ENCODE measurements at regions not wholly inside any gene's neighbourhood (a gene's known extent, or its start where the extent isn't known, plus 50 kb on each side); places are given as distances from the start of the nearest gene placed in this dataset.

GRCh38 chr3:110069761-110070160, 732.4 kb upstream of the DPPA4 start:
- H3K36me3 Mint-ChIP-seq (ENCODE audit: low read depth), result peaks cover 6% of the 10 kb centered on the region
- H3K27ac Mint-ChIP-seq, result no peak overlapping the region
- peaks cover 7% of the 10 kb centered on the region for H3K9me3 Mint-ChIP-seq
- H3K4me1 Mint-ChIP-seq (ENCODE audit: low read depth), result peaks cover 41% of the 10 kb centered on the region
- H3K4me3 Mint-ChIP-seq, result no peak overlapping the region
- no peak for DNase-seq
- H3K27me3 Mint-ChIP-seq (ENCODE audit: insufficient read depth), result no peaks in the 10 kb centered on the region
- no peak for TF ChIP-seq CTCF (IDR thresholded peaks at IDR 0.05)

DNA sequence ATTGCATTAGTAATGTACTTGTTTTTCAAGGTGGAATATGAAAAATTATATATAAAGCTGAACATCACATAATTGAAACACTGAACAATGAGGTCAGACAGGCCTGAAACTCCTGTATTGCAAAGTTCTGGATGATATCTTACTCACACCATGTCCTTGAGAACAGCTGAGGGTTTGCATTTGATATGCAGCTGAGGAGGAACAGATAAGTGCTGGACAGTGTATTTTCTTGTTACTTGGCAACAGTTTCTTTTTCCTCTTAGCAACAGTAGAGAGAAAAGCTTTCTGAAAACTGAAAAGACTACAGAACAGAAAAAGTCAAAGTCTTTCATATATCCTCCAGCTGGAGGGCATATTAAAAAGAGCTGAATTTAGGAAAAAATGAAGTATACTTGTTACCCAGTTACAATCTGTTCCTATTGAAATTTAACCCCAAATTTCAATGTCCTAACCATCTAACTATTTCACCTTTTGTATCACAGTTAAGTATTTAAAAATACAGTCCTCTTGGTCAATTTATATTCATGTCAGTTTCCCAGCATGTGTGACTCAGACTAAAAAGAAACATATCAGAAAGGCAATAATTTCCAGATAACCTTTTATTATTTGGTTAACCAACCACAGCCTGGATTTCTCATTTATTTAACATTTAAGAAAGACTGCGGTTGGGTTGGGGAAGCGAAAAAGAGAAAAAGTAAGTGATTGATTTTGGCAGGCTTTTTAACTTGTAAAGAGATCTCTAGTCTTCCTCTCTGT, 733.0 kb upstream of the DPPA4 start:
- TF ChIP-seq CTCF (IDR thresholded peaks at IDR 0.05), result no peak
- Mint-ChIP-seq H3K27ac (no peak overlapping the region), H3K4me3 (no peak overlapping the region), H3K9me3 (peaks cover 7% of the 10 kb centered on the region), H3K36me3 (ENCODE audit: low read depth) (peaks cover 6% of the 10 kb centered on the region), H3K4me1 (ENCODE audit: low read depth) (peaks cover 42% of the 10 kb centered on the region), H3K27me3 (ENCODE audit: insufficient read depth) (no peaks in the 10 kb centered on the region; the same call in 1 of the 2 replicates)
- peak; percentile 31 for DNase-seq

DNA sequence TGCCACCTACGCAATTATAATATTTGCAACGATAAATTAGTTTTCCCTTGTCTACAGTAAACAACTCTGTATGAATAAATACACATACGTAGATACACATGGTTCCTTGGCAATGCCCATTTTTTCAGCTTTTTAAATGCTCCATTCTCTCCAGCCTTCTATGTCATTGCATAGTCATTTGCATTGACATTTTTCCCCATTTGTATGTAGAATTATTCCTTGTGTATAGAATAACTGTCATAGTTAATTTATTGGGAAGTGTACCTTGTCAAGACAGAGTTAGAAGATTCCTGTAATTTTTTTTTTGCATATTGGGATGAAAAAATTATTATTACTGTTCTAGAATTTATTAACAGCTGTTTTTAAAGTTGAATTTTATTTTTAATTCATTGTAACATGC, 736.7 kb upstream of the DPPA4 start:
- peaks cover 7% of the 10 kb centered on the region for H3K9me3 Mint-ChIP-seq
- no peak for TF ChIP-seq CTCF (IDR thresholded peaks at IDR 0.05)
- peaks cover 32% of the 10 kb centered on the region for H3K4me1 Mint-ChIP-seq (ENCODE audit: low read depth)
- no peaks in the 10 kb centered on the region; the same call in 1 of the 2 replicates for H3K27me3 Mint-ChIP-seq (ENCODE audit: insufficient read depth)
- DNase-seq, result no peak
- no peak overlapping the region for H3K4me3 Mint-ChIP-seq
- H3K27ac Mint-ChIP-seq, result no peak overlapping the region
- peaks cover 6% of the 10 kb centered on the region for H3K36me3 Mint-ChIP-seq (ENCODE audit: low read depth)

DNA sequence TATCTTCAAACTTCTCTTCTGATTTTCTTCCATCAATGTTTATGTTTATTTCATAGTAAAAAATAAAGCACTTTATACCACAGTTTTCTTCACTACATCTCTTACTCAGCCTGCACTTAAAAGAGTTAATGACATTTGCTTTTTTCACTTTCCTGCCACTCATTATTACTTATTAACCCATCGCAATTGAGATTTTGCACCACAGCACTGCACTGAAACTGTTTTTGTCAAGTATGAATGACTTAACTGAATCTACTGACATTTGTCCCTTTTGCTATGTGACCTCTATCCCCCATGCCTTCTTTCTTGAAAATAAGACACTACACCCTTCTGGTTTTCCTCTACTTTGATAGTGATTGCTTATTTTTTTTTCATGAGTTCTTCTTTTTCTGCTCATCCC, 739.7 kb upstream of the DPPA4 start:
- no peak overlapping the region for H3K4me3 Mint-ChIP-seq
- DNase-seq, result no peak
- peaks cover 15% of the 10 kb centered on the region for H3K4me1 Mint-ChIP-seq (ENCODE audit: low read depth)
- H3K9me3 Mint-ChIP-seq, result no peaks in the 10 kb centered on the region
- H3K36me3 Mint-ChIP-seq (ENCODE audit: low read depth), result no peaks in the 10 kb centered on the region
- H3K27me3 Mint-ChIP-seq (ENCODE audit: insufficient read depth), result no peaks in the 10 kb centered on the region; the same call in 1 of the 2 replicates
- H3K27ac Mint-ChIP-seq, result no peak overlapping the region
- TF ChIP-seq CTCF (IDR thresholded peaks at IDR 0.05), result no peak

DNA sequence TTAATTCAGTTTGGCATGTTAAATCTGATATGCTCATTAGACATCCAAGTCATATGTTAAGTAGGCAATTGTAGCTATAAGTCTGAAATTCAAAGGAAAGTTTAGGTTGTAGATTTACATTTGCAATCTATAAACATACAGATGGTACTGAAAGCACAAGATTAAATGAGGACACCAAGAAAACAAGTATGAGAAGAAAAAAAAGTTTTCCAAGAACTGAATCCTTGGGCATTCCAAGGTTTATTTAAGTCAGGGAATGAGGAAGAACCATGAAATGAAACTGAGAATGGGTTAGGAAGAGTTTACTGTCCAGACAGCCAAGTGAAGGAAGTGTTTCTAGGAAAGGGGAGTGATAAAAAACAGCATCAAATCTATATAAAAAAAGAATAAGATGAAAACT, 756.1 kb upstream of the DPPA4 start:
- H3K27me3 Mint-ChIP-seq (ENCODE audit: insufficient read depth), result peaks cover 1% of the 10 kb centered on the region; the same call in 1 of the 2 replicates
- H3K4me3 Mint-ChIP-seq, result no peak overlapping the region
- H3K9me3 Mint-ChIP-seq, result no peaks in the 10 kb centered on the region; the same call in 1 of the 2 replicates
- no peaks in the 10 kb centered on the region for H3K4me1 Mint-ChIP-seq (ENCODE audit: low read depth)
- no peak for TF ChIP-seq CTCF (IDR thresholded peaks at IDR 0.05)
- no peak overlapping the region for H3K27ac Mint-ChIP-seq
- no peak for DNase-seq
- H3K36me3 Mint-ChIP-seq (ENCODE audit: low read depth), result peaks cover 4% of the 10 kb centered on the region; the same call in 1 of the 2 replicates

Data from HFFc6 (cell line).